Smooth muscle cell (in vitro differentiated cells): ENCODE measurements at regions not wholly inside any gene's neighbourhood (a gene's known extent, or its start where the extent isn't known, plus 50 kb on each side); places are given as distances from the start of the nearest gene placed in this dataset.

ENCODE experiments used
- DNase-seq: peaks from one replicate; lab custom pipeline; 2025; ENCODE audit not compliant: unreplicated experiment; lab: John Stamatoyannopoulos, UW
- H2AFZ ChIP-seq: fragments of 200-600 bp; sonication (generic); 2 replicates; pipeline ENCODE4 v1.6.0; 2016; ENCODE audit warnings: antibody characterized with exemption, low read depth, mild to moderate bottlenecking
- H3F3A ChIP-seq: fragments of 200-600 bp; sonication (generic); 2 replicates; pipeline ENCODE4 v1.6.0; 2017; ENCODE audit warnings: antibody characterized with exemption, low read depth
- H3K27ac ChIP-seq: fragments of 200-600 bp; sonication (generic); 2 replicates; pipeline ENCODE4 v1.5.1; 2016; ENCODE audit warnings: low read depth, mild to moderate bottlenecking
- H3K27me3 ChIP-seq: fragments of 200-600 bp; sonication (generic); 2 replicates; pipeline ENCODE4 v1.6.1; 2016; ENCODE audit warnings: low read depth, mild to moderate bottlenecking
- H3K36me3 ChIP-seq: fragments of 200-600 bp; sonication (generic); 2 replicates; pipeline ENCODE4 v1.5.1; 2016; ENCODE audit warnings: low read depth
- H3K4me1 ChIP-seq: fragments of 200-600 bp; sonication (generic); 2 replicates; pipeline ENCODE4 v1.5.1; 2016; ENCODE audit warnings: low read depth
- H3K4me2 ChIP-seq: fragments of 200-600 bp; sonication (generic); 2 replicates; pipeline ENCODE4 v1.6.0; 2016; ENCODE audit warnings: mild to moderate bottlenecking
- H3K4me3 ChIP-seq: fragments of 200-600 bp; sonication (generic); 2 replicates; pipeline ENCODE4 v1.5.1; 2016; ENCODE audit warnings: mild to moderate bottlenecking
- H3K79me2 ChIP-seq: fragments of 200-600 bp; sonication (generic); 2 replicates; pipeline ENCODE4 v1.6.0; 2016; ENCODE audit warnings: low read depth, mild to moderate bottlenecking
- H3K9ac ChIP-seq: fragments of 200-600 bp; sonication (generic); 2 replicates; pipeline ENCODE4 v1.6.0; 2016; ENCODE audit warnings: low read depth
- H3K9me3 ChIP-seq: fragments of 200-600 bp; sonication (generic); replicated peaks from 2 replicates; pipeline ENCODE4 v1.5.1; 2016; ENCODE audit warnings: low read depth
- H4K20me1 ChIP-seq: fragments of 200-600 bp; sonication (generic); 2 replicates; pipeline ENCODE4 v1.6.0; 2016; ENCODE audit warnings: low read depth
- whole genome bisulfite sequencing: methylation state at CpG from one replicate; pipeline ENCODE4 v1.1.7; 2016; ENCODE audit warnings: low lambda C conversion rate; 5-methylcytosine and 5-hydroxymethylcytosine counted together
- TF ChIP-seq, protein P1 (sequence below): fragments of 200-600 bp; sonication (generic); IDR thresholded peaks from 2 replicates; pipeline ENCODE4 v1.5.1; 2017; ENCODE audit warnings: borderline replicate concordance, mild to moderate bottlenecking, antibody characterized with exemption; ENCODE audit not compliant: insufficient read depth, poor library complexity, severe bottlenecking

DNA sequence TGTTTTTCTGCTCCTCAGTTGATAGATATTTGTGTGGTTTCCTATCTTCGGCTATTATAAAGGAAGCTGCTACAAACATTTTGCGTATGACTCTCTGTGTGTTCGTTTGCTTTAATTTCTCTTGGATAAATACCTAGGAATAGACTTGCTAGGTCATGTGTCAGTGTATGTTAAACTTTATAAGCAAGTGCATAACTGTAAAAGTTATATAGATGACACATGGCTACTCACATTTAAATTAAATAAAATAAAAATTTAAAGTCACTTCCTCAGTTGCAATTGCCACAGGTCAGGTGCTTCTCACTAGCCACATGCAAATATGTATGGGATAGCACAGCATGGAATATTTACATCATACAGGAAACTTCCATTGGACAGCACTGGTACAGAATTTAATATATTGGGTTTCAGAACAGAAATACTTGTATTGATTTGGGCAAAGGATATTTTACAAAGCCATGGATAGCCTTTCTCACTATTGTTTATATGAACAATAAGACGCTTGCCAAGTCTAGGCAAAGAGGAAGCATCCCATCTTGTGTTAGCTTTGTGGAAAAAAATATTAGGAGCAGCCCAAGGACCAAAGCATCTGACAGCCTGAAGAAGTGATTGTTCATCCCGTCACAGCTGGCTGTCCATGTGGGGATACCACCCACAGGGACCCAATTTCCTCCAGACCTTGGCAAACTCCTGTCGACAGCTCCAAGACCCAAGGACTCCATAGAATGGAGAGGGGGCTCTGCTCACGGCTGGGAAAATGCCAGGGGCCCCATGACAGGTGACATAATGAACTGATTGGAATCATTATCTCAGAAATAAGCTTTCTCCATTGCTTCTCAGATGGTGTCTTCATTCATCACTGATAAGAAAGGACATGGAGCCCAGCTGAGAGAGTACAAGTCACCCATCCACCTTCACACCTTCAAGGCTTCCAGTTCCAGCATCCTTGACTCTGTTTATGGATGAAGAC is 196.7 kb downstream of the SH3BP4 start:
- H3K9ac ChIP-seq: no peak overlapping the region
- TF ChIP-seq, protein P1, sequence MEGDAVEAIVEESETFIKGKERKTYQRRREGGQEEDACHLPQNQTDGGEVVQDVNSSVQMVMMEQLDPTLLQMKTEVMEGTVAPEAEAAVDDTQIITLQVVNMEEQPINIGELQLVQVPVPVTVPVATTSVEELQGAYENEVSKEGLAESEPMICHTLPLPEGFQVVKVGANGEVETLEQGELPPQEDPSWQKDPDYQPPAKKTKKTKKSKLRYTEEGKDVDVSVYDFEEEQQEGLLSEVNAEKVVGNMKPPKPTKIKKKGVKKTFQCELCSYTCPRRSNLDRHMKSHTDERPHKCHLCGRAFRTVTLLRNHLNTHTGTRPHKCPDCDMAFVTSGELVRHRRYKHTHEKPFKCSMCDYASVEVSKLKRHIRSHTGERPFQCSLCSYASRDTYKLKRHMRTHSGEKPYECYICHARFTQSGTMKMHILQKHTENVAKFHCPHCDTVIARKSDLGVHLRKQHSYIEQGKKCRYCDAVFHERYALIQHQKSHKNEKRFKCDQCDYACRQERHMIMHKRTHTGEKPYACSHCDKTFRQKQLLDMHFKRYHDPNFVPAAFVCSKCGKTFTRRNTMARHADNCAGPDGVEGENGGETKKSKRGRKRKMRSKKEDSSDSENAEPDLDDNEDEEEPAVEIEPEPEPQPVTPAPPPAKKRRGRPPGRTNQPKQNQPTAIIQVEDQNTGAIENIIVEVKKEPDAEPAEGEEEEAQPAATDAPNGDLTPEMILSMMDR: no peak
- H4K20me1 ChIP-seq: no peaks in the 10 kb centered on the region
- H3K27me3 ChIP-seq: no peaks in the 10 kb centered on the region
- H3K27ac ChIP-seq: no peak overlapping the region
- no peak overlapping the region for H3K4me2 ChIP-seq
- H2AFZ ChIP-seq: no peak overlapping the region
- H3F3A ChIP-seq: no peaks in the 10 kb centered on the region
- H3K4me3 ChIP-seq: no peak overlapping the region
- DNase-seq: no peak
- WGBS: 94% methylated on average over 7 of the region's 7 CpGs
- H3K4me1 ChIP-seq: no peaks in the 10 kb centered on the region
- no peaks in the 10 kb centered on the region for H3K79me2 ChIP-seq
- H3K36me3 ChIP-seq: no peaks in the 10 kb centered on the region
- H3K9me3 ChIP-seq: no peaks in the 10 kb centered on the region

DNA sequence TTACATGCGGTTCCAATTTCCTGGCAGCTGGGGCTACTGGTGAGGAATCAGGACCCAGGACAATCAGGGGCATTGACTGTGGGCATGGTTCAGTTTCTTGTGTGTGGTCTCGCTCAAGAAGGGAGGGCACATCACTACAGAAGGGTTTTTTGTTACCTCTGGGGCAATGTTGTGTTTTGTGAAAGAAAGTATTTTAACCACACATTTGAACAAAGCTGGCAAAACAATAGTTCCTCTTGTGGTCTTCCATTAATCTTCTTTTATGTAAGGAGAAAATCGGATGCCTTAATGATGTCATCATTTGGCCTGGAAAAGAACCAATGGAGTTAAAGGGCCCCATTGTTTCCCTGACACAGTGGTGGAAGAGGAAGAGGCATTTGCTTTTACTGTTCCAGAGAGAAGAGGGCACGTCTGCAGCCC is 197.4 kb downstream of the SH3BP4 start:
- Histone ChIP-seq H3K9ac (no peak overlapping the region), H3K27me3 (no peaks in the 10 kb centered on the region), H3K9me3 (no peaks in the 10 kb centered on the region), H3K27ac (no peak overlapping the region), H4K20me1 (no peaks in the 10 kb centered on the region), H3K36me3 (no peaks in the 10 kb centered on the region), H3K79me2 (no peaks in the 10 kb centered on the region), H3K4me2 (no peak overlapping the region), H3F3A (no peaks in the 10 kb centered on the region), H3K4me3 (no peak overlapping the region), H2AFZ (no peak overlapping the region), H3K4me1 (no peaks in the 10 kb centered on the region)
- 83% methylated on average over 4 of the region's 4 CpGs for WGBS
- TF ChIP-seq, protein P1: no peak
- no peak for DNase-seq

DNA sequence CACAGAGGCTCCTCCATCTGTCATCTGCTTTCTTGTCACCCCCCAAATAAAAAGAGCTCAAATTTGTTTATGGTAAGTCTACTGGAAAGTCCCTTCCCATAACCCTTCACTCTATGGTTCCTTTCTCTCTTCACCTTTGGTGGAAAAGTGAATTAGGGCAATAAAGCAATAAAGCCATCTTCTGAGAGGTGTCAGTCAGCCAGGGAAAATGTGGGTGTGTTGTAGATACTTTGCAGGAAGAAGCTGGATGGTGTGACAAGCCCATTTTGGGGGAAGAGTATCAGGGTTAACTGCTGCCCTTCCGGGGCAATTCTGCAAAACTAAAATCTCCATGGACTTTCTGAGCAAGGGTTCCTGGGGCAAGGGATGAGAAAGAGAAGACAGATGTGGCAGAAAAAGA is 197.9 kb downstream of the SH3BP4 start:
- DNase-seq: no peak
- Histone ChIP-seq H3K9ac (no peak overlapping the region), H3K27me3 (no peaks in the 10 kb centered on the region), H3K4me2 (no peak overlapping the region), H3K9me3 (no peaks in the 10 kb centered on the region), H3F3A (no peaks in the 10 kb centered on the region), H2AFZ (no peak overlapping the region), H3K4me3 (no peak overlapping the region), H3K4me1 (no peaks in the 10 kb centered on the region), H3K36me3 (no peaks in the 10 kb centered on the region), H3K27ac (no peak overlapping the region), H4K20me1 (no peaks in the 10 kb centered on the region), H3K79me2 (no peaks in the 10 kb centered on the region)
- TF ChIP-seq, protein P1: no peak
- WGBS: 97% methylated on average over 1 of the region's 1 CpG
